HepG2 (cell line): ENCODE measurements at regions not wholly inside any gene's neighbourhood (a gene's known extent, or its start where the extent isn't known, plus 50 kb on each side); places are given as distances from the start of the nearest gene placed in this dataset.
A peak's percentile ranks its signal among the peaks of the same experiment; 100 is the strongest.

Source experiments
- BORCS8-MEF2B ChIP-seq: sonication (generic); formaldehyde crosslinking; IDR thresholded peaks from 2 replicates; pipeline ENCODE4 v1.8.0; 2022; ENCODE audit warnings: mild to moderate bottlenecking, missing genetic modification reagents
- CREB3 ChIP-seq: sonication (generic); formaldehyde crosslinking; IDR thresholded peaks from 2 replicates; pipeline ENCODE4 v1.5.0; 2020; ENCODE audit warnings: missing genetic modification reagents
- CSRNP2 ChIP-seq: sonication (generic); formaldehyde crosslinking; conservative IDR thresholded peaks from 2 replicates; pipeline ENCODE4 v1.8.0; 2022; ENCODE audit warnings: low read depth, missing genetic modification reagents
- E2F2 ChIP-seq: sonication (generic); formaldehyde crosslinking; IDR thresholded peaks from 2 replicates; pipeline ENCODE4 v1.4.0; 2020; ENCODE audit warnings: missing genetic modification reagents, borderline replicate concordance
- JARID2 ChIP-seq: sonication (generic); formaldehyde crosslinking; IDR thresholded peaks from 2 replicates; pipeline ENCODE4 v1.8.1; 2023; ENCODE audit warnings: missing genetic modification reagents, inconsistent platforms; ENCODE audit not compliant: insufficient replicate concordance
- JUNB ChIP-seq: sonication (generic); formaldehyde crosslinking; IDR thresholded peaks from 2 replicates; pipeline ENCODE4 v1.8.0; 2022; ENCODE audit warnings: missing genetic modification reagents, mild to moderate bottlenecking, borderline replicate concordance
- MEIS1 ChIP-seq: sonication (generic); formaldehyde crosslinking; IDR thresholded peaks from 2 replicates; pipeline ENCODE4 v1.9.0; 2021; ENCODE audit warnings: mild to moderate bottlenecking, missing genetic modification reagents, moderate library complexity, borderline replicate concordance
- POLR2AphosphoS5 ChIP-seq: IDR thresholded peaks from 2 replicates; pipeline ENCODE4 v1.6.1; 2012; ENCODE audit warnings: low read depth, low read length
- SALL1 ChIP-seq: sonication (generic); formaldehyde crosslinking; IDR thresholded peaks from 2 replicates; pipeline ENCODE4 v1.8.0; 2022; ENCODE audit warnings: mild to moderate bottlenecking, missing genetic modification reagents
- ZFY ChIP-seq: sonication (generic); formaldehyde crosslinking; IDR thresholded peaks from 2 replicates; pipeline ENCODE4 v1.4.0; 2020; ENCODE audit warnings: missing genetic modification reagents
- ZNF557 ChIP-seq: sonication (generic); formaldehyde crosslinking; IDR thresholded peaks from 2 replicates; pipeline ENCODE4 v1.4.0; 2020; ENCODE audit warnings: missing genetic modification reagents
- TF ChIP-seq, protein P1 (sequence below): sonication (generic); formaldehyde crosslinking; IDR thresholded peaks from 2 replicates; pipeline ENCODE4 v1.4.0; 2020; ENCODE audit warnings: missing genetic modification reagents
- TF ChIP-seq, protein P2 (sequence below): IDR thresholded peaks from 2 replicates; pipeline ENCODE4 v1.6.1; 2016; ENCODE audit warnings: missing compliant biosample characterization, missing genetic modification reagents, borderline replicate concordance
- TF ChIP-seq, protein P3 (sequence below): sonication (generic); formaldehyde crosslinking; IDR thresholded peaks from 2 replicates; pipeline ENCODE4 v1.5.1; 2020; ENCODE audit warnings: missing genetic modification reagents, mild to moderate bottlenecking, borderline replicate concordance
- TF ChIP-seq, protein P4 (sequence below): sonication (generic); formaldehyde crosslinking; IDR thresholded peaks from 2 replicates; pipeline ENCODE4 v1.8.0; 2022; ENCODE audit warnings: missing genetic modification reagents, low read depth, mild to moderate bottlenecking, borderline replicate concordance
- TF ChIP-seq, protein P5 (sequence below): sonication (generic); formaldehyde crosslinking; conservative IDR thresholded peaks from 2 replicates; pipeline ENCODE4 v1.4.0; 2020; ENCODE audit warnings: mild to moderate bottlenecking, missing genetic modification reagents, moderate library complexity

GRCh38 chr2:109680523-109681297 lies 66.5 kb downstream of the SOWAHC start (continued):
- TF ChIP-seq BORCS8-MEF2B (CRISPR knock-in tag), result no peak
- TF ChIP-seq E2F2 (CRISPR knock-in tag), result no peak
- no peak for TF ChIP-seq MEIS1 (CRISPR knock-in tag)
- TF ChIP-seq ZFY (CRISPR knock-in tag), result no peak
- 0 out of 2 replicates have a peak, but pooled peaks have one; percentile 20 for TF ChIP-seq POLR2AphosphoS5
- TF ChIP-seq, protein P1, sequence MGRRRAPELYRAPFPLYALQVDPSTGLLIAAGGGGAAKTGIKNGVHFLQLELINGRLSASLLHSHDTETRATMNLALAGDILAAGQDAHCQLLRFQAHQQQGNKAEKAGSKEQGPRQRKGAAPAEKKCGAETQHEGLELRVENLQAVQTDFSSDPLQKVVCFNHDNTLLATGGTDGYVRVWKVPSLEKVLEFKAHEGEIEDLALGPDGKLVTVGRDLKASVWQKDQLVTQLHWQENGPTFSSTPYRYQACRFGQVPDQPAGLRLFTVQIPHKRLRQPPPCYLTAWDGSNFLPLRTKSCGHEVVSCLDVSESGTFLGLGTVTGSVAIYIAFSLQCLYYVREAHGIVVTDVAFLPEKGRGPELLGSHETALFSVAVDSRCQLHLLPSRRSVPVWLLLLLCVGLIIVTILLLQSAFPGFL (CRISPR knock-in tag), result no peak
- TF ChIP-seq CSRNP2, result no peak
- no peak for TF ChIP-seq JARID2 (CRISPR knock-in tag)
- TF ChIP-seq JUNB (CRISPR knock-in tag), result no peak
- TF ChIP-seq, protein P2, sequence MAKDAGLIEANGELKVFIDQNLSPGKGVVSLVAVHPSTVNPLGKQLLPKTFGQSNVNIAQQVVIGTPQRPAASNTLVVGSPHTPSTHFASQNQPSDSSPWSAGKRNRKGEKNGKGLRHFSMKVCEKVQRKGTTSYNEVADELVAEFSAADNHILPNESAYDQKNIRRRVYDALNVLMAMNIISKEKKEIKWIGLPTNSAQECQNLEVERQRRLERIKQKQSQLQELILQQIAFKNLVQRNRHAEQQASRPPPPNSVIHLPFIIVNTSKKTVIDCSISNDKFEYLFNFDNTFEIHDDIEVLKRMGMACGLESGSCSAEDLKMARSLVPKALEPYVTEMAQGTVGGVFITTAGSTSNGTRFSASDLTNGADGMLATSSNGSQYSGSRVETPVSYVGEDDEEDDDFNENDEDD (CRISPR knock-in tag), result peak; percentile 33; the same call in 1 of the 2 replicates
- TF ChIP-seq, protein P3, sequence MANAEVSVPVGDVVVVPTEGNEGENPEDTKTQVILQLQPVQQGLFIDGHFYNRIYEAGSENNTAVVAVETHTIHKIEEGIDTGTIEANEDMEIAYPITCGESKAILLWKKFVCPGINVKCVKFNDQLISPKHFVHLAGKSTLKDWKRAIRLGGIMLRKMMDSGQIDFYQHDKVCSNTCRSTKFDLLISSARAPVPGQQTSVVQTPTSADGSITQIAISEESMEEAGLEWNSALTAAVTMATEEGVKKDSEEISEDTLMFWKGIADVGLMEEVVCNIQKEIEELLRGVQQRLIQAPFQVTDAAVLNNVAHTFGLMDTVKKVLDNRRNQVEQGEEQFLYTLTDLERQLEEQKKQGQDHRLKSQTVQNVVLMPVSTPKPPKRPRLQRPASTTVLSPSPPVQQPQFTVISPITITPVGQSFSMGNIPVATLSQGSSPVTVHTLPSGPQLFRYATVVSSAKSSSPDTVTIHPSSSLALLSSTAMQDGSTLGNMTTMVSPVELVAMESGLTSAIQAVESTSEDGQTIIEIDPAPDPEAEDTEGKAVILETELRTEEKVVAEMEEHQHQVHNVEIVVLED (CRISPR knock-in tag), result no peak
- TF ChIP-seq, protein P4, sequence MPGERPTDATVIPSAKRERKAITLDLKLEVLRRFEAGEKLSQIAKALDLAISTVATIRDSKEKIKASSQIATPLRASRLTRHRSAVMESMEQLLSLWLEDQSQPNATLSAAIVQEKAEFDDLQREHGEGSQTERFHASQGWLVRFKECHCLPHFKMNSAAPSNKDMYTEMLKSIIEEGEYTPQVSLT (CRISPR knock-in tag), result no peak
- TF ChIP-seq, protein P5, sequence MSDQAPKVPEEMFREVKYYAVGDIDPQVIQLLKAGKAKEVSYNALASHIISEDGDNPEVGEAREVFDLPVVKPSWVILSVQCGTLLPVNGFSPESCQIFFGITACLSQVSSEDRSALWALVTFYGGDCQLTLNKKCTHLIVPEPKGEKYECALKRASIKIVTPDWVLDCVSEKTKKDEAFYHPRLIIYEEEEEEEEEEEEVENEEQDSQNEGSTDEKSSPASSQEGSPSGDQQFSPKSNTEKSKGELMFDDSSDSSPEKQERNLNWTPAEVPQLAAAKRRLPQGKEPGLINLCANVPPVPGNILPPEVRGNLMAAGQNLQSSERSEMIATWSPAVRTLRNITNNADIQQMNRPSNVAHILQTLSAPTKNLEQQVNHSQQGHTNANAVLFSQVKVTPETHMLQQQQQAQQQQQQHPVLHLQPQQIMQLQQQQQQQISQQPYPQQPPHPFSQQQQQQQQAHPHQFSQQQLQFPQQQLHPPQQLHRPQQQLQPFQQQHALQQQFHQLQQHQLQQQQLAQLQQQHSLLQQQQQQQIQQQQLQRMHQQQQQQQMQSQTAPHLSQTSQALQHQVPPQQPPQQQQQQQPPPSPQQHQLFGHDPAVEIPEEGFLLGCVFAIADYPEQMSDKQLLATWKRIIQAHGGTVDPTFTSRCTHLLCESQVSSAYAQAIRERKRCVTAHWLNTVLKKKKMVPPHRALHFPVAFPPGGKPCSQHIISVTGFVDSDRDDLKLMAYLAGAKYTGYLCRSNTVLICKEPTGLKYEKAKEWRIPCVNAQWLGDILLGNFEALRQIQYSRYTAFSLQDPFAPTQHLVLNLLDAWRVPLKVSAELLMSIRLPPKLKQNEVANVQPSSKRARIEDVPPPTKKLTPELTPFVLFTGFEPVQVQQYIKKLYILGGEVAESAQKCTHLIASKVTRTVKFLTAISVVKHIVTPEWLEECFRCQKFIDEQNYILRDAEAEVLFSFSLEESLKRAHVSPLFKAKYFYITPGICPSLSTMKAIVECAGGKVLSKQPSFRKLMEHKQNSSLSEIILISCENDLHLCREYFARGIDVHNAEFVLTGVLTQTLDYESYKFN, result peak; percentile 65; the same call in 1 of the 2 replicates
- no peak for TF ChIP-seq CREB3
- TF ChIP-seq ZNF557 (CRISPR knock-in tag), result no peak
- TF ChIP-seq SALL1 (CRISPR knock-in tag), result peak; percentile 51; the same call in 1 of the 2 replicates
